HL-60 (cell line): ENCODE measurements at regions not wholly inside any gene's neighbourhood (a gene's known extent, or its start where the extent isn't known, plus 50 kb on each side); places are given as distances from the start of the nearest gene placed in this dataset.

Experiments
- DNase-seq, 2 experiments: peaks; one replicate each; pipeline ENCODE4 v3.0.0-alpha.2; 2010 to 2020; ENCODE audit warnings: low read depth in 1 of 2, low spot score in 1 of 2
- H3K27ac ChIP-seq: fragments of 250-450 bp; sonication (Bioruptor Pico); replicated peaks from 2 replicates; pipeline ENCODE4 v1.5.1; 2020; ENCODE audit warnings: mild to moderate bottlenecking, moderate library complexity
- H3K27me3 ChIP-seq: fragments of 250-450 bp; sonication (Bioruptor Pico); 2 replicates; pipeline ENCODE4 v1.5.1; 2021; ENCODE audit warnings: mild to moderate bottlenecking, moderate library complexity; ENCODE audit not compliant: insufficient read depth, poor library complexity, severe bottlenecking
- H3K4me3 ChIP-seq: replicated peaks from 2 replicates; pipeline ENCODE4 v1.5.1; 2011; ENCODE audit warnings: mild to moderate bottlenecking, control low read depth, low read length; ENCODE audit not compliant: insufficient read depth
- CTCF ChIP-seq: IDR thresholded peaks from one replicate; pipeline ENCODE4 v1.5.1; 2011; ENCODE audit warnings: low read length, control low read depth, inconsistent platforms; ENCODE audit not compliant: insufficient read depth
- GABPA ChIP-seq: IDR thresholded peaks from 2 replicates; pipeline ENCODE4 v1.6.1; 2012; ENCODE audit warnings: low read depth
- POLR2AphosphoS5 ChIP-seq: IDR thresholded peaks from 2 replicates; pipeline ENCODE4 v1.6.1; 2012; ENCODE audit warnings: low read depth
- SPI1 ChIP-seq: IDR thresholded peaks from 2 replicates; pipeline ENCODE4 v1.6.1; 2012; ENCODE audit warnings: low read depth, mild to moderate bottlenecking, borderline replicate concordance
- TF ChIP-seq, protein P1 (sequence below): IDR thresholded peaks from 2 replicates; pipeline ENCODE4 v1.6.1; 2012; ENCODE audit warnings: low read depth; ENCODE audit not compliant: insufficient replicate concordance

- DNase-seq, result no peak
- TF ChIP-seq SPI1, result no peak
- no peak for TF ChIP-seq CTCF
- TF ChIP-seq, protein P1, sequence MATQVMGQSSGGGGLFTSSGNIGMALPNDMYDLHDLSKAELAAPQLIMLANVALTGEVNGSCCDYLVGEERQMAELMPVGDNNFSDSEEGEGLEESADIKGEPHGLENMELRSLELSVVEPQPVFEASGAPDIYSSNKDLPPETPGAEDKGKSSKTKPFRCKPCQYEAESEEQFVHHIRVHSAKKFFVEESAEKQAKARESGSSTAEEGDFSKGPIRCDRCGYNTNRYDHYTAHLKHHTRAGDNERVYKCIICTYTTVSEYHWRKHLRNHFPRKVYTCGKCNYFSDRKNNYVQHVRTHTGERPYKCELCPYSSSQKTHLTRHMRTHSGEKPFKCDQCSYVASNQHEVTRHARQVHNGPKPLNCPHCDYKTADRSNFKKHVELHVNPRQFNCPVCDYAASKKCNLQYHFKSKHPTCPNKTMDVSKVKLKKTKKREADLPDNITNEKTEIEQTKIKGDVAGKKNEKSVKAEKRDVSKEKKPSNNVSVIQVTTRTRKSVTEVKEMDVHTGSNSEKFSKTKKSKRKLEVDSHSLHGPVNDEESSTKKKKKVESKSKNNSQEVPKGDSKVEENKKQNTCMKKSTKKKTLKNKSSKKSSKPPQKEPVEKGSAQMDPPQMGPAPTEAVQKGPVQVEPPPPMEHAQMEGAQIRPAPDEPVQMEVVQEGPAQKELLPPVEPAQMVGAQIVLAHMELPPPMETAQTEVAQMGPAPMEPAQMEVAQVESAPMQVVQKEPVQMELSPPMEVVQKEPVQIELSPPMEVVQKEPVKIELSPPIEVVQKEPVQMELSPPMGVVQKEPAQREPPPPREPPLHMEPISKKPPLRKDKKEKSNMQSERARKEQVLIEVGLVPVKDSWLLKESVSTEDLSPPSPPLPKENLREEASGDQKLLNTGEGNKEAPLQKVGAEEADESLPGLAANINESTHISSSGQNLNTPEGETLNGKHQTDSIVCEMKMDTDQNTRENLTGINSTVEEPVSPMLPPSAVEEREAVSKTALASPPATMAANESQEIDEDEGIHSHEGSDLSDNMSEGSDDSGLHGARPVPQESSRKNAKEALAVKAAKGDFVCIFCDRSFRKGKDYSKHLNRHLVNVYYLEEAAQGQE, result no peak
- no peak for TF ChIP-seq POLR2AphosphoS5
- no peak for TF ChIP-seq GABPA
- H3K4me3 ChIP-seq, result no peak overlapping the region
- H3K27me3 ChIP-seq, result no peaks in the 10 kb centered on the region
- no peak overlapping the region for H3K27ac ChIP-seq
These were observed 533.0 kb downstream of the EPHB1 start for GRCh38 chr3:135328036-135328435.

DNA sequence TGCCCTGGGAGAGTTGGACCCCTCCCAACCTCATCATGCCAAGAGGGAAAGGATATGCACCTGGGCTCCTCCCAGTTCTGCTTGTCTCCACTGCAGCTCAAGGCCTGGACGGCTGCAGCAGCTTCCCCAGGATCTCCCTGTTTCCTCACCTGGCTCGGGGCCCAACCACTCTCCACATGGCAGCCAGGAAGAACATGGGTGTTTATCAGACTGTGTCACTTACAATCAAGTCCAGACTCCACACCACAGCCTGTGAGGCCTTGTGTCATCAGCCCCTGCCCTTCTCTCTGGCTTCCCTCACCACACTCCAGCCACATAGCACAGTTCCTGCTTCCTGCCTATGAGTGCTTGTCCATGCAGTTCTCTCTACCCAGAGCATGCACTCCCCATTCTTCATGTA, 534.4 kb downstream of the EPHB1 start:
- H3K4me3 ChIP-seq, result no peak overlapping the region
- no peak for DNase-seq
- H3K27me3 ChIP-seq, result no peaks in the 10 kb centered on the region
- no peak overlapping the region for H3K27ac ChIP-seq
- TF ChIP-seq, protein P1, result no peak
- TF ChIP-seq SPI1 (no peak), GABPA (no peak), POLR2AphosphoS5 (no peak), CTCF (no peak)

GRCh38 chr3:135337192-135337591, 542.1 kb downstream of the EPHB1 start:
- Histone ChIP-seq H3K4me3 (no peak overlapping the region), H3K27ac (no peak overlapping the region), H3K27me3 (no peaks in the 10 kb centered on the region)
- TF ChIP-seq CTCF (no peak), GABPA (no peak), POLR2AphosphoS5 (no peak), SPI1 (no peak)
- TF ChIP-seq, protein P1, result no peak
- DNase-seq, result no peak
